H9 (cell line): ENCODE measurements at regions not wholly inside any gene's neighbourhood (a gene's known extent, or its start where the extent isn't known, plus 50 kb on each side); places are given as distances from the start of the nearest gene placed in this dataset.

Experiments
- DNase-seq: peaks from one replicate; pipeline ENCODE4 v3.0.0-alpha.2; 2017
- H2AFZ ChIP-seq: one replicate; pipeline ENCODE4 v1.6.1; 2013; ENCODE audit warnings: mild to moderate bottlenecking, low read length, control low read depth, moderate library complexity
- H2AK5ac ChIP-seq: 2 replicates; pipeline ENCODE4 v1.6.1; 2013; ENCODE audit warnings: low read length, control low read depth, mixed read lengths; ENCODE audit not compliant: insufficient read length
- H2BK120ac ChIP-seq: one replicate; pipeline ENCODE4 v1.6.1; 2013; ENCODE audit warnings: low read depth, mild to moderate bottlenecking, low read length, control low read depth, inconsistent platforms; ENCODE audit not compliant: poor library complexity, severe bottlenecking
- H2BK12ac ChIP-seq: 2 replicates; pipeline ENCODE4 v1.6.1; 2013; ENCODE audit warnings: low read length, control low read depth, mixed read lengths, low read depth; ENCODE audit not compliant: insufficient read length
- H2BK15ac ChIP-seq: 2 replicates; pipeline ENCODE4 v1.6.1; 2013; ENCODE audit warnings: low read depth, low read length, control low read depth
- H2BK20ac ChIP-seq: one replicate; pipeline ENCODE4 v1.6.1; 2013; ENCODE audit warnings: low read depth, mild to moderate bottlenecking, low read length, control low read depth, inconsistent platforms; ENCODE audit not compliant: poor library complexity, severe bottlenecking
- H2BK5ac ChIP-seq: 2 replicates; pipeline ENCODE4 v1.6.1; 2013; ENCODE audit warnings: low read length, control low read depth, mixed read lengths; ENCODE audit not compliant: insufficient read length
- H3K14ac ChIP-seq: 2 replicates; pipeline ENCODE4 v1.6.1; 2013; ENCODE audit warnings: low read length, control low read depth; ENCODE audit not compliant: insufficient read depth
- H3K18ac ChIP-seq: 2 replicates; pipeline ENCODE4 v1.6.1; 2013; ENCODE audit warnings: low read depth, mild to moderate bottlenecking, mixed read lengths, low read length, control low read depth; ENCODE audit not compliant: insufficient read length
- H3K23ac ChIP-seq: 2 replicates; pipeline ENCODE4 v1.6.1; 2013; ENCODE audit warnings: low read length, control low read depth, mixed read lengths, low read depth; ENCODE audit not compliant: insufficient read length
- H3K23me2 ChIP-seq: 2 replicates; pipeline ENCODE4 v1.6.1; 2013; ENCODE audit warnings: low read depth, mild to moderate bottlenecking, mixed read lengths, low read length, control low read depth; ENCODE audit not compliant: insufficient read length, poor library complexity, severe bottlenecking
- H3K27ac ChIP-seq: 2 replicates; pipeline ENCODE4 v1.5.1; 2013; ENCODE audit warnings: low read length, control low read depth, mixed read lengths, low read depth; ENCODE audit not compliant: insufficient read length
- H3K27me3 ChIP-seq: 2 replicates; pipeline ENCODE4 v1.6.1; 2013; ENCODE audit warnings: low read length, control low read depth, inconsistent platforms; ENCODE audit not compliant: insufficient read depth
- H3K4ac ChIP-seq: 2 replicates; pipeline ENCODE4 v1.6.1; 2013; ENCODE audit warnings: low read depth, mild to moderate bottlenecking, control low read depth, inconsistent platforms, low read length, moderate library complexity
- H3K4me1 ChIP-seq: 2 replicates; pipeline ENCODE4 v1.6.1; 2013; ENCODE audit warnings: low read length, control low read depth, inconsistent platforms; ENCODE audit not compliant: insufficient read depth
- H3K4me2 ChIP-seq: 2 replicates; pipeline ENCODE4 v1.6.1; 2013; ENCODE audit warnings: low read length, control low read depth, mixed read lengths; ENCODE audit not compliant: insufficient read length, insufficient read depth
- H3K56ac ChIP-seq: 2 replicates; pipeline ENCODE4 v1.6.1; 2013; ENCODE audit warnings: low read depth, mild to moderate bottlenecking, mixed read lengths, low read length, control low read depth; ENCODE audit not compliant: insufficient read length
- H3K79me1 ChIP-seq: 2 replicates; pipeline ENCODE4 v1.6.1; 2013; ENCODE audit warnings: low read depth, mild to moderate bottlenecking, moderate library complexity, low read length, control low read depth, inconsistent platforms; ENCODE audit not compliant: insufficient read depth, poor library complexity, severe bottlenecking
- H3K79me2 ChIP-seq: 2 replicates; pipeline ENCODE4 v1.6.1; 2013; ENCODE audit warnings: low read length, control low read depth, inconsistent platforms; ENCODE audit not compliant: insufficient read depth
- H3K9ac ChIP-seq: 2 replicates; pipeline ENCODE4 v1.6.1; 2013; ENCODE audit warnings: low read length, control low read depth, mixed read lengths; ENCODE audit not compliant: insufficient read length; ENCODE audit errors: extremely low read depth
- H3K9me3 ChIP-seq: one replicate; pipeline ENCODE4 v1.6.1; 2013; ENCODE audit warnings: low read depth, low read length, inconsistent platforms; ENCODE audit not compliant: control insufficient read depth
- H3T11ph ChIP-seq: one replicate; pipeline ENCODE4 v1.6.1; 2013; ENCODE audit warnings: mild to moderate bottlenecking, low read length, control low read depth, inconsistent platforms
- H4K20me1 ChIP-seq: one replicate; pipeline ENCODE4 v1.6.1; 2013; ENCODE audit not compliant: control insufficient read depth, insufficient read length, insufficient read depth
- H4K5ac ChIP-seq: 2 replicates; pipeline ENCODE4 v1.6.1; 2013; ENCODE audit warnings: low read depth, mild to moderate bottlenecking, mixed read lengths, low read length, control low read depth; ENCODE audit not compliant: insufficient read length
- H4K8ac ChIP-seq: replicated peaks from 2 replicates; pipeline ENCODE4 v1.6.1; 2013; ENCODE audit warnings: low read length, control low read depth, mixed read lengths, low read depth; ENCODE audit not compliant: insufficient read length
- H4K91ac ChIP-seq: 2 replicates; pipeline ENCODE4 v1.6.1; 2013; ENCODE audit warnings: low read depth, mild to moderate bottlenecking, moderate library complexity, mixed read lengths, low read length, control low read depth; ENCODE audit not compliant: insufficient read length
- H3K27ac Mint-ChIP-seq, 3 experiments: 2 replicates in 2 of 3; 3 replicates in 1 of 3; pipeline ENCODE4 v1.8.0; 2020 to 2021; ENCODE audit warnings: mixed read lengths in 3 of 3, mild to moderate bottlenecking in 1 of 3, moderate library complexity in 1 of 3
- H3K27me3 Mint-ChIP-seq: 2 replicates; pipeline ENCODE4 v1.8.0; 2021; ENCODE audit warnings: low read depth, mild to moderate bottlenecking, moderate library complexity, mixed read lengths
- H3K36me3 Mint-ChIP-seq, 3 experiments: 2 replicates in 2 of 3; 3 replicates in 1 of 3; pipeline ENCODE4 v1.8.0; 2020 to 2021; ENCODE audit warnings: low read depth in 3 of 3, mixed read lengths in 3 of 3; ENCODE audit not compliant: insufficient read depth in 1 of 3
- H3K4me1 Mint-ChIP-seq, 2 experiments: 2 replicates each; pipeline ENCODE4 v1.8.0; 2020; ENCODE audit warnings: mixed read lengths in 2 of 2
- H3K4me3 Mint-ChIP-seq, 2 experiments: 2 replicates in 1 of 2; 3 replicates in 1 of 2; pipeline ENCODE4 v1.8.0; 2020 to 2021; ENCODE audit warnings: mild to moderate bottlenecking in 2 of 2, mixed read lengths in 2 of 2, moderate library complexity in 1 of 2
- H3K9me3 Mint-ChIP-seq, 2 experiments: 2 replicates in 1 of 2; 3 replicates in 1 of 2; pipeline ENCODE4 v1.8.0; 2020; ENCODE audit warnings: mild to moderate bottlenecking in 2 of 2, mixed read lengths in 2 of 2, moderate library complexity in 1 of 2
- CTCF ChIP-seq: fragments of 200-600 bp; sonication (generic); conservative IDR thresholded peaks from 3 replicates; pipeline ENCODE4 v1.8.0; 2021; ENCODE audit warnings: antibody characterized with exemption, mild to moderate bottlenecking
- WGBS: extraction: QIAGEN DNeasy Blood & Tissue Kit; methylation state at CpG from one replicate; pipeline ENCODE4 v1.1.7; 2013; ENCODE audit warnings: missing lambda C conversion rate, low lambda C conversion rate, mixed read lengths; ENCODE audit not compliant: insufficient read length; ENCODE audit errors: extremely low coverage; 5-methylcytosine and 5-hydroxymethylcytosine counted together

- Histone ChIP-seq H2BK120ac (no peak overlapping the region), H3K9ac (no peak overlapping the region), H2AFZ (no peak overlapping the region), H3K4me2 (no peak overlapping the region), H3K9me3 (no peaks in the 10 kb centered on the region), H4K20me1 (no peaks in the 10 kb centered on the region), H3K23me2 (no peaks in the 10 kb centered on the region), H3K27me3 (no peaks in the 10 kb centered on the region), H3K23ac (no peak overlapping the region), H3K4me1 (no peaks in the 10 kb centered on the region), H3K4ac (no peak overlapping the region), H3K18ac (no peak overlapping the region), H3T11ph (no peak overlapping the region), H4K5ac (no peak overlapping the region), H2BK12ac (no peak overlapping the region), H2AK5ac (no peak overlapping the region), H3K56ac (no peak overlapping the region), H3K79me2 (no peaks in the 10 kb centered on the region), H4K8ac (no peak overlapping the region), H3K14ac (no peak overlapping the region), H3K27ac (no peak overlapping the region), H4K91ac (no peak overlapping the region), H3K79me1 (no peaks in the 10 kb centered on the region), H2BK20ac (no peak overlapping the region), H2BK5ac (no peak overlapping the region), H2BK15ac (no peak overlapping the region)
- Mint-ChIP-seq H3K4me1 (peaks cover 7% of the 10 kb centered on the region in 2 experiments), H3K9me3 (no peaks in the 10 kb centered on the region), H3K27me3 (no peaks in the 10 kb centered on the region), H3K36me3 (no peaks in the 10 kb centered on the region), H3K4me3 (no peak overlapping the region), H3K27ac (no peak overlapping the region)
- no peak for TF ChIP-seq CTCF
- no peak for DNase-seq
- no CpG with 5 or more reads among the region's 2 CpGs for WGBS
Measured at GRCh38 chr13:60933638-60934037, 482.0 kb downstream of the PCDH20 start.
